Type B pancreatic cell (in vitro differentiated cells): ENCODE measurements at regions not wholly inside any gene's neighbourhood (a gene's known extent, or its start where the extent isn't known, plus 50 kb on each side); places are given as distances from the start of the nearest gene placed in this dataset.

Experiments
- DNase-seq: peaks from one replicate; pipeline ENCODE4 v3.0.0; 2021; ENCODE audit warnings: mixed read lengths; ENCODE audit not compliant: unreplicated experiment; ENCODE audit errors: extremely low spot score
- H3K27ac Mint-ChIP-seq: 2 replicates; pipeline ENCODE4 v1.8.0; 2021; ENCODE audit warnings: mild to moderate bottlenecking, mixed read lengths
- H3K27me3 Mint-ChIP-seq: 2 replicates; pipeline ENCODE4 v1.8.0; 2021; ENCODE audit warnings: mixed read lengths
- H3K36me3 Mint-ChIP-seq: 2 replicates; pipeline ENCODE4 v1.8.0; 2021; ENCODE audit warnings: mixed read lengths
- H3K4me1 Mint-ChIP-seq: one replicate; pipeline ENCODE4 v1.8.0; 2021; ENCODE audit warnings: mixed read lengths; ENCODE audit not compliant: unreplicated experiment
- H3K4me3 Mint-ChIP-seq: 2 replicates; pipeline ENCODE4 v1.8.0; 2021; ENCODE audit warnings: mild to moderate bottlenecking, mixed read lengths
- H3K9me3 Mint-ChIP-seq: 2 replicates; pipeline ENCODE4 v1.8.0; 2021; ENCODE audit warnings: mixed read lengths
- CTCF ChIP-seq: fragments of 200-600 bp; sonication (generic); conservative IDR thresholded peaks from 2 replicates; pipeline ENCODE4 v1.5.0; 2021; ENCODE audit warnings: antibody characterized with exemption, mild to moderate bottlenecking

GRCh38 chr2:59866436-59866835, 687.0 kb downstream of the BCL11A start:
- TF ChIP-seq CTCF: no peak
- Mint-ChIP-seq H3K27me3 (no peaks in the 10 kb centered on the region), H3K36me3 (no peaks in the 10 kb centered on the region), H3K9me3 (no peaks in the 10 kb centered on the region), H3K27ac (no peak overlapping the region), H3K4me3 (no peak overlapping the region), H3K4me1 (no peaks in the 10 kb centered on the region)
- no peak for DNase-seq

- no peak for TF ChIP-seq CTCF
- H3K36me3 Mint-ChIP-seq: no peaks in the 10 kb centered on the region
- no peaks in the 10 kb centered on the region for H3K27me3 Mint-ChIP-seq
- no peaks in the 10 kb centered on the region for H3K4me1 Mint-ChIP-seq
- H3K9me3 Mint-ChIP-seq: no peaks in the 10 kb centered on the region
- no peak overlapping the region for H3K27ac Mint-ChIP-seq
- DNase-seq: no peak
- no peak overlapping the region for H3K4me3 Mint-ChIP-seq
These were observed 694.9 kb downstream of the BCL11A start for GRCh38 chr2:59858540-59858939.

GRCh38 chr2:59857109-59857508, 696.3 kb downstream of the BCL11A start:
- Mint-ChIP-seq H3K27me3 (no peaks in the 10 kb centered on the region), H3K27ac (no peak overlapping the region), H3K9me3 (no peaks in the 10 kb centered on the region), H3K4me3 (no peak overlapping the region), H3K4me1 (no peaks in the 10 kb centered on the region), H3K36me3 (no peaks in the 10 kb centered on the region)
- TF ChIP-seq CTCF: no peak
- no peak for DNase-seq

GRCh38 chr2:59856391-59856790, 697.1 kb downstream of the BCL11A start:
- Mint-ChIP-seq H3K4me3 (no peak overlapping the region), H3K27ac (no peak overlapping the region), H3K36me3 (no peaks in the 10 kb centered on the region), H3K27me3 (peaks cover 3% of the 10 kb centered on the region), H3K9me3 (no peaks in the 10 kb centered on the region), H3K4me1 (no peaks in the 10 kb centered on the region)
- no peak for DNase-seq
- TF ChIP-seq CTCF: no peak

- Mint-ChIP-seq H3K36me3 (no peaks in the 10 kb centered on the region), H3K27ac (no peak overlapping the region), H3K4me3 (no peak overlapping the region), H3K9me3 (no peaks in the 10 kb centered on the region), H3K4me1 (no peaks in the 10 kb centered on the region), H3K27me3 (peaks cover 3% of the 10 kb centered on the region)
- no peak for DNase-seq
- TF ChIP-seq CTCF: no peak
These were observed 700.4 kb downstream of the BCL11A start for GRCh38 chr2:59853032-59853431.

- Mint-ChIP-seq H3K4me1 (no peaks in the 10 kb centered on the region), H3K27me3 (peaks cover 3% of the 10 kb centered on the region), H3K36me3 (no peaks in the 10 kb centered on the region), H3K27ac (no peak overlapping the region), H3K4me3 (no peak overlapping the region), H3K9me3 (no peaks in the 10 kb centered on the region)
- no peak for TF ChIP-seq CTCF
- no peak for DNase-seq
These were observed 701.5 kb downstream of the BCL11A start for GRCh38 chr2:59851836-59852475.
